ENCODE measurements at regions not wholly inside any gene's neighbourhood (a gene's known extent, or its start where the extent isn't known, plus 50 kb on each side); places are given as distances from the start of the nearest gene placed in this dataset.
"Not testable (repeated sequence)": the region's sequence is repeated elsewhere in the genome, so short reads cannot be mapped to it uniquely, and the experiment has no call there.

- POLR2A ChIA-PET; H3K4me3 Mint-ChIP-seq; DNase-seq; H3K9me3 ChIP-seq (ENCODE audit: control extremely low read depth in 1 of 3, control insufficient read depth in 2 of 3, insufficient read depth in 1 of 3, low read length in 2 of 3); H3K27ac Mint-ChIP-seq; H3K9ac ChIP-seq (ENCODE audit: low read length); H3K4me3 ChIP-seq (ENCODE audit: control extremely low read depth in 1 of 5, extremely low read depth in 1 of 5, insufficient read depth in 1 of 5, low read depth in 2 of 5, low read length in 4 of 5); H3K27me3 ChIP-seq (replicated peaks in 1 of 4; ENCODE audit: control extremely low read depth in 1 of 4, control insufficient read depth in 3 of 4, insufficient read depth in 4 of 4, low read length in 3 of 4); H2AFZ ChIP-seq (ENCODE audit: insufficient read depth, low read depth, low read length, poor library complexity, severe bottlenecking); H3K79me2 ChIP-seq (ENCODE audit: control insufficient read depth, insufficient read depth, low read length); H3K9me3 Mint-ChIP-seq (ENCODE audit: insufficient read depth); H3K4me1 ChIP-seq (ENCODE audit: control insufficient read depth in 2 of 2, insufficient read depth in 2 of 2, low read length in 2 of 2); H3K4me2 ChIP-seq (replicated peaks; ENCODE audit: low read depth, low read length, poor library complexity, severe bottlenecking); H4K20me1 ChIP-seq (ENCODE audit: control insufficient read depth, insufficient read depth, low read length, poor library complexity, severe bottlenecking); CTCF ChIA-PET; intact Hi-C loops (cut with micrococcal nuclease); H3K36me3 ChIP-seq (replicated peaks in 1 of 2; ENCODE audit: control extremely low read depth in 1 of 2, control insufficient read depth in 1 of 2, extremely low read depth in 1 of 2, insufficient read depth in 2 of 2, low read length in 1 of 2); H3K4me1 Mint-ChIP-seq; H3K27me3 Mint-ChIP-seq; ATAC-seq (ENCODE audit: low read depth); H3K27ac ChIP-seq (ENCODE audit: low read length in 2 of 2): not testable (repeated sequence)
- WGBS (ENCODE audit: insufficient coverage): no CpG with 5 or more reads among the region's 1 CpG
These were observed 251.3 kb downstream of the PTGER3 start for GRCh38 chr1:70796298-70796697.

GRCh38 chr1:70802625-70803024 is 245.0 kb downstream of the PTGER3 start:
- intact Hi-C loops (cut with micrococcal nuclease); H3K4me1 ChIP-seq (ENCODE audit: control insufficient read depth in 2 of 2, insufficient read depth in 2 of 2, low read length in 2 of 2); ATAC-seq (ENCODE audit: low read depth); H3K4me2 ChIP-seq (replicated peaks; ENCODE audit: low read depth, low read length, poor library complexity, severe bottlenecking); H3K36me3 ChIP-seq (replicated peaks in 1 of 2; ENCODE audit: control extremely low read depth in 1 of 2, control insufficient read depth in 1 of 2, extremely low read depth in 1 of 2, insufficient read depth in 2 of 2, low read length in 1 of 2); H3K27ac ChIP-seq (ENCODE audit: low read length in 2 of 2); H3K9ac ChIP-seq (ENCODE audit: low read length); H2AFZ ChIP-seq (ENCODE audit: insufficient read depth, low read depth, low read length, poor library complexity, severe bottlenecking); H3K9me3 Mint-ChIP-seq (ENCODE audit: insufficient read depth); H3K9me3 ChIP-seq (ENCODE audit: control extremely low read depth in 1 of 3, control insufficient read depth in 2 of 3, insufficient read depth in 1 of 3, low read length in 2 of 3); H3K27me3 Mint-ChIP-seq; DNase-seq; H3K4me1 Mint-ChIP-seq; H4K20me1 ChIP-seq (ENCODE audit: control insufficient read depth, insufficient read depth, low read length, poor library complexity, severe bottlenecking); H3K27ac Mint-ChIP-seq; H3K79me2 ChIP-seq (ENCODE audit: control insufficient read depth, insufficient read depth, low read length); H3K27me3 ChIP-seq (replicated peaks in 1 of 4; ENCODE audit: control extremely low read depth in 1 of 4, control insufficient read depth in 3 of 4, insufficient read depth in 4 of 4, low read length in 3 of 4); H3K4me3 ChIP-seq (ENCODE audit: control extremely low read depth in 1 of 5, extremely low read depth in 1 of 5, insufficient read depth in 1 of 5, low read depth in 2 of 5, low read length in 4 of 5); H3K4me3 Mint-ChIP-seq; POLR2A ChIA-PET; CTCF ChIA-PET: not testable (repeated sequence)
- 100% methylated on average over 1 of the region's 2 CpGs for WGBS (ENCODE audit: insufficient coverage)

DNA sequence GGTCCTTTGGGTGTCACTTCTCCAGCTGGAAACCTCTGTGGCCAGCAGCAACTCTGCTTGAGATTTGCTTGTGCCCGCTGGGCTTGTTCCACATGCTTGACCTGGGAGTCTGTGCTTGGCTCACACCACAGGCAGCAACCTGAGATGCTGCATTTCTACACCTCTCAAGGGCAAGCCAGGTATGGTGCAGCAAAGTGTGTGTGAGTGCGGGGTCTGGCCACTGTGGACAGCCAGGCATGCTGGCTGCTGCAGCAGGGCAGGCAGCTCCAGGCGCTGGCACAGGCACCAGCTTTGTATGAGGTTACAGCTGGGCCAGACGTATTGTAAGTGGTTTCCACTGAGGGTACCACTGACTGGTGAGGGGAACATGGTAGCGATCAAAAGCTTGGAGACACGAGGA is 242.0 kb downstream of the PTGER3 start:
- intact Hi-C loops (cut with micrococcal nuclease): no loop called here
- Mint-ChIP-seq H3K9me3 (ENCODE audit: insufficient read depth) (no peaks in the 10 kb centered on the region), H3K4me1 (no peaks in the 10 kb centered on the region), H3K27ac (no peak overlapping the region), H3K27me3 (no peaks in the 10 kb centered on the region), H3K4me3 (no peak overlapping the region)
- no peak overlapping the region for H3K4me3 ChIP-seq (ENCODE audit: control extremely low read depth in 1 of 5, extremely low read depth in 1 of 5, insufficient read depth in 1 of 5, low read depth in 2 of 5, low read length in 4 of 5)
- TF ChIP-seq EZH2 (IDR thresholded peaks at IDR 0.05; ENCODE audit: borderline replicate concordance, insufficient read depth, low read depth, low read length, poor library complexity, severe bottlenecking): no peak
- no peak for TF ChIP-seq CTCF (IDR thresholded peaks at IDR 0.05)
- H3K4me1 ChIP-seq (ENCODE audit: control insufficient read depth in 2 of 2, insufficient read depth in 2 of 2, low read length in 2 of 2): no peaks in the 10 kb centered on the region
- no peak for ATAC-seq (ENCODE audit: low read depth)
- ChIA-PET CTCF (no interaction called here), POLR2A (no interaction called here)
- no peak overlapping the region for H3K9ac ChIP-seq (ENCODE audit: low read length)
- no peak overlapping the region for H2AFZ ChIP-seq (ENCODE audit: insufficient read depth, low read depth, low read length, poor library complexity, severe bottlenecking)
- H3K79me2 ChIP-seq (ENCODE audit: control insufficient read depth, insufficient read depth, low read length): no peaks in the 10 kb centered on the region
- H3K27me3 ChIP-seq (replicated peaks in 1 of 4; ENCODE audit: control extremely low read depth in 1 of 4, control insufficient read depth in 3 of 4, insufficient read depth in 4 of 4, low read length in 3 of 4): no peaks in the 10 kb centered on the region
- no peak for DNase-seq
- H4K20me1 ChIP-seq (ENCODE audit: control insufficient read depth, insufficient read depth, low read length, poor library complexity, severe bottlenecking): no peaks in the 10 kb centered on the region
- peaks cover 0 to 3% (median 3%) of the 10 kb centered on the region in 3 donors for H3K9me3 ChIP-seq (ENCODE audit: control extremely low read depth in 1 of 3, control insufficient read depth in 2 of 3, insufficient read depth in 1 of 3, low read length in 2 of 3)
- H3K27ac ChIP-seq (ENCODE audit: low read length in 2 of 2): no peak overlapping the region
- no peaks in the 10 kb centered on the region for H3K36me3 ChIP-seq (replicated peaks in 1 of 2; ENCODE audit: control extremely low read depth in 1 of 2, control insufficient read depth in 1 of 2, extremely low read depth in 1 of 2, insufficient read depth in 2 of 2, low read length in 1 of 2)
- WGBS (ENCODE audit: insufficient coverage): 84% methylated on average over 6 of the region's 6 CpGs
- H3K4me2 ChIP-seq (replicated peaks; ENCODE audit: low read depth, low read length, poor library complexity, severe bottlenecking): no peak overlapping the region
